Endothelial cell of umbilical vein (primary cell): ENCODE measurements at regions not wholly inside any gene's neighbourhood (a gene's known extent, or its start where the extent isn't known, plus 50 kb on each side); places are given as distances from the start of the nearest gene placed in this dataset.

Experiments used
- MYC ChIP-seq: IDR thresholded peaks from one replicate; pipeline ENCODE4 v1.6.1; 2011; ENCODE audit warnings: mild to moderate bottlenecking, low read depth, low read length
- TF ChIP-seq, protein P1 (sequence below), 2 donors: IDR thresholded peaks; 1 replicate in 1 of 2; 2 replicates in 1 of 2; pipeline ENCODE4 v1.5.1; 2011; ENCODE audit warnings: low read length in 2 of 2, mild to moderate bottlenecking in 2 of 2, moderate library complexity in 2 of 2, control low read depth in 1 of 2, inconsistent platforms in 1 of 2, low read depth in 1 of 2; ENCODE audit not compliant: insufficient read depth in 1 of 2; ENCODE audit errors: extremely low read depth in 1 of 2

DNA sequence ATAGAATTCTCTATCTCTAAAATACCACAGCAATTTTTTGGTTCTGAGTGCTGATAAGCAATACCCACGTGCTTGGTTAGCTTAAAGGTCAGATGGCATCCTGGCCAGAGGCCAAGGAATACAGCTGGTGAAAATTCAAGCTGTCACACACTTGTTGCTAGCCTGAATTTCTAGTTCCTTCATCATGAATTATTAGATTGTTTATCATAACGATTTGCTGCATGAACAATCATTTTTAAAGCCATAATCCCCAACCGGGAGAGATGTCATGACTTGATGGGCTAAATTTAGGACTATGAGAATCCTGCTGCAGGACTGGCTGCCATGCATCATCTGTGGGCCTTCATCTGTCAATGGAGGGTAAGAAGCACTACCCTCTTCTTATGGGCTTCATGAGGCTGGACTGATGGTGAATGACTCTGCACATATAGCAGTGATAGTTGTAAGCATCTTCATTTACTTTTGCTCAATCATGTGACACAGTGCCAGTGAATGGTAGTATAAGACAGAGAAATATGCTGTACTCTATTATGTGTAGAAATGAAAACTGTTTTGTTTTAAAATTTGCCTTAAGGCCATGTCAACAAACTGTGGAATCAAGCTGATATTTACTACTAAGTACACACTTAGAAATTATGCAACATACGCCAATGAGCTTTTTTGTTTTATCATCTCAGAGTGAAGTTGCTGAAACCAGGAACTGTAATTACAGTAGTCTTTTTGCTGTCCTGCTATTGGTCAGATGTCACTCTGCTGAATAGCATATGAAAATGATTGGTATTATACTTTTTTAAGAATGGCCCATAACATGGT, 80.5 kb upstream of the RALGPS2 start:
- TF ChIP-seq MYC: no peak
- TF ChIP-seq, protein P1, sequence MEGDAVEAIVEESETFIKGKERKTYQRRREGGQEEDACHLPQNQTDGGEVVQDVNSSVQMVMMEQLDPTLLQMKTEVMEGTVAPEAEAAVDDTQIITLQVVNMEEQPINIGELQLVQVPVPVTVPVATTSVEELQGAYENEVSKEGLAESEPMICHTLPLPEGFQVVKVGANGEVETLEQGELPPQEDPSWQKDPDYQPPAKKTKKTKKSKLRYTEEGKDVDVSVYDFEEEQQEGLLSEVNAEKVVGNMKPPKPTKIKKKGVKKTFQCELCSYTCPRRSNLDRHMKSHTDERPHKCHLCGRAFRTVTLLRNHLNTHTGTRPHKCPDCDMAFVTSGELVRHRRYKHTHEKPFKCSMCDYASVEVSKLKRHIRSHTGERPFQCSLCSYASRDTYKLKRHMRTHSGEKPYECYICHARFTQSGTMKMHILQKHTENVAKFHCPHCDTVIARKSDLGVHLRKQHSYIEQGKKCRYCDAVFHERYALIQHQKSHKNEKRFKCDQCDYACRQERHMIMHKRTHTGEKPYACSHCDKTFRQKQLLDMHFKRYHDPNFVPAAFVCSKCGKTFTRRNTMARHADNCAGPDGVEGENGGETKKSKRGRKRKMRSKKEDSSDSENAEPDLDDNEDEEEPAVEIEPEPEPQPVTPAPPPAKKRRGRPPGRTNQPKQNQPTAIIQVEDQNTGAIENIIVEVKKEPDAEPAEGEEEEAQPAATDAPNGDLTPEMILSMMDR (IDR thresholded peaks at IDR 0.05; ENCODE audit: extremely low read depth in 1 of 2, insufficient read depth in 1 of 2, low read depth in 1 of 2, low read length in 2 of 2): no peak
